Stimulated activated CD4-positive, alpha-beta T cell treated with anti-CD3 and anti-CD28 coated beads, Interleukin-15, amount 100 ng/mL, for 24 hours (primary cell): ENCODE measurements at regions not wholly inside any gene's neighbourhood (a gene's known extent, or its start where the extent isn't known, plus 50 kb on each side); places are given as distances from the start of the nearest gene placed in this dataset.

Source experiments
- DNase-seq: peaks from one replicate; pipeline ENCODE4 v3.0.0-alpha.2; 2020

GRCh38 chr11:128326791-128327190 is 260.6 kb downstream of the ETS1 start:
- no peak for DNase-seq

GRCh38 chr11:128324531-128325141 is 262.7 kb downstream of the ETS1 start:
- DNase-seq, result peak; percentile 82

DNA sequence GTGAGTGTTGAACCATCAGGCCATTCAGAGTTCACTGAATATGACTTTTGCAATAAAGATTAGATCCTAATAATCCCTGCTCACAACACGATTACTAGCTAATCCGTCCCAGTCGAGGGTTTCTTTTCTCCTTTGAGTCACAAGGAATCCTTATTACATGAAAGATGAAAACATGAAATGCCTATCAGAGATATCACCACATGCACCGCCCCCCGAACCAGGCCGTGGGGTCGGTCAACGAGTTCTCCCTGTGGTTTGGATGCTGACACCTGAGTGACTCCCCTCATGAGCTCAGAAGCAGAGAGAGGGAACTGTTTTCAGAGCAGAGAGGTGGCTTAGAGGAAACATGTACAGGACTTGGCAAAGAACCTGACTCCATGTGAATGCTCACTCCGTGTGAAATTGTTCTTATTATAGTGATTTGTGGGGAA is 263.3 kb downstream of the ETS1 start:
- peak; percentile 69 for DNase-seq

- peak; percentile 49 for DNase-seq
Measured at GRCh38 chr11:128323381-128323780, 264.0 kb downstream of the ETS1 start.

DNA sequence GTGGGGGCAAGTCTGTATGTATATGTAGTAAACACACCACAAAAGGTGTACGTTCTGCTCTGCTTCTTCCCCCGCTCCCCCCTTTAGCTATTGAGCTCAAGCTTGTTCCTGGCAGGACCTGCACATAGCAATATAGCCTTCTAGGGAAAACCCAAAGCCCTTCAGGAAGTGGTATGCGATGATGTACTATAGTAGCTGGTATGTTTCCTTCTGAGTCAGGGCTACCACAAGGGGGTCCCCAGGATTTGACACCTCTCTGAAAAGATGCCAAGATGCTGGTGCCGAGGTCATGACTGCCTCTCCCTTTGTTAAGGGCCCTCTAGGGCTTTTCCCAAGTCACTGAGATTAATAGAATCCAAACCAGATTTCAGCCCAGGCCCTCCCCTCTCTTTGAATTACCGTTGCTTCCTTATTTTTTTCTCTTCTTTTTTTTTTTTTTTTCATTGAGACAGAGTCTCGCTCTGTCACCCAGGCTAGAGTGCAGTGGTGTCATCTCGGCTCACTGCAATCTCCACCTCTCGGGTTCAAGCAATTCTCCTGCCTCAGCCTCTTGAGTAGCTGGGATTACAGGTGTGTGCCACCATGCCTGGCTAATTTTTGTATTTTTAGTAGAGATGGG is 268.4 kb downstream of the ETS1 start:
- peak; percentile 84 for DNase-seq

DNA sequence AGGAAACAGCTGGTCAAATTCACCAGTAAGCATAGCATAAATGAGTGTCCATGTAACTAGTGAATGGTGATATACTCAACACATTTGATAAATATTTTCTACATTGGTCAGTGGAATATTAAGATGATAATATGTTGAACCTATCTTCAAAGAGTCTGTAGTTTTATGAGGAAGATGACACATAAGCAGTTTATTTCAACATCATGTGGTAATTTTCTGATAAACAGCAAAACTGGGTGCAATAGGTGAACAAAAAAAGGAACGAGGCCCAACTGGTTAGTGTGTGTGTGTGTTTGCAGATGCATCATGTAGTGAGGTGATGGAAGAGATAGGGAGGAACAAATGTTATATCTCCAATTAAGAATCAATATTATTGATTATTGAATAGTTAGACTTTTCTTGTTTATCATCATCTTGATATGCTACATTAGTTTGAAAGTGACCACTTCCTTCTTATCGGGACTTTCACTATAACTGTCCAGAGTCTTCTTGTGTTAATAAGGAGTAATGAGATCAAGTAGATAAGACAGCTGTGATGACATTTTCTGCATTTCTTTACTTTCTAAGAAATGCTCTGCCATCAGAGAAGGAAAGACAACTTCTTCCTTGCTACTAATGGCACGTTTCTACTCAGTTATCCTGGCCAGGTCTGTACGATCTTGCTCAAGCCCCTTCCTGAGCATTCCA is 270.7 kb downstream of the ETS1 start:
- no peak for DNase-seq

DNA sequence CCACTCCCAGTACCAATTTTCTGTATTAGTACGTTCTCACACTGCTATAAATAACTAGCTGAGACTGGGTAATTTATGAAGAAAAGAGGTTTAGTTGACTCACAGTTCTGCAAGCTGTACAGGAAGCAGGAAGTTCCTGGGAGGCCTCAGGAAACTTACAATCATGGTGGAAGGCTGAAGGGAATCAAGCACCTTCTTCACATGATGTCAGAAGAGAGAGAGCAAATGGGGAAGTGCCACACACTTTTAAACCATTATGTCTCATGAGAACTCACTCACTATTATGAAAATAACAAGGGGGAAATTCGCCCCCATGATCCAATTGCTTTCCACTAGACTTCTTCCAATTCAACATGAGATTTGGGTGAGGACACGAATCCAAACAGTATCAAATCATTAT is 271.4 kb downstream of the ETS1 start:
- DNase-seq, result no peak

GRCh38 chr11:128313931-128314330 is 273.4 kb downstream of the ETS1 start:
- no peak for DNase-seq

GRCh38 chr11:128311742-128312719 is 275.3 kb downstream of the ETS1 start:
- DNase-seq, result no peak

- DNase-seq, result no peak
Measured at GRCh38 chr11:128310676-128311445, 276.5 kb downstream of the ETS1 start.

- DNase-seq, result no peak
Measured at GRCh38 chr11:128310005-128310404, 277.4 kb downstream of the ETS1 start.

DNA sequence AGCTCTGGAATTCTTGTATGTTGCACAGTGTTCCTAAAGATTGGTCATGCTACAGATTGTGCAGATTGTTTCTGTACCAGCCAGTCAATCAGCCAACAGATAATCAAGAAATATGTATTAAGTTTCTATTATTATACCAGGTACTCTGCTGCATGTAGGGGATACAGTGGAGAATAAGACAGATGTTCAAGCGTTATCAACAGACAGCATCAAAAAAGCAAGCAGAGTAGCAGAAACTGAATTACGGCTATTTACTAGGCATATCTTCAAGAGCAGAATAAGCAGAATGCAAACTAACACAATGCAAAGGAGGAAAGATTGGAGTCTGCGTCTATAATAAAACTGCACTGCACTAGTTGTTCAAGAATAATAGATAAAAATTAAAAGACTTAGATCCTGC is 278.6 kb downstream of the ETS1 start:
- no peak for DNase-seq

DNA sequence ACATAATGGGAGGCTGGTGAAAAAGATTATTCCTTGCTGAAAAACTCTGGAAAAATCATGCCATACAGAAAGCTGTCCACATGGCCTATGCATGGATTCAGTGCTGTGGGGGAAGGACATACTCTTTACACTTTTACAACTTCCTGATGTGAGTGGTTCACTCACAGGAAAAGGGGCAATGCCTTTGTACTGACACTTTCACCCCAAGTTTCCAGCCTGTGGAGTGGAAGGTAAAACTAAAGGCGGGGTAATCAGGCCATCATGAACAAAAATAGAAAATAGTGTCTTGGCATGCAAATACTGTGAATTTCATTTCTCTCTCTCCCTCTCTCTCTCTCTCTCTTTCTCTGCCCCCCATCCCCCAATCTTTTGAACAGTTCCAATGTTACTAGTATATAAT is 281.8 kb downstream of the ETS1 start:
- DNase-seq, result no peak

GRCh38 chr11:128304666-128305485 is 282.5 kb downstream of the ETS1 start:
- no peak for DNase-seq

GRCh38 chr11:128304116-128304515 is 283.2 kb downstream of the ETS1 start:
- DNase-seq, result no peak

DNA sequence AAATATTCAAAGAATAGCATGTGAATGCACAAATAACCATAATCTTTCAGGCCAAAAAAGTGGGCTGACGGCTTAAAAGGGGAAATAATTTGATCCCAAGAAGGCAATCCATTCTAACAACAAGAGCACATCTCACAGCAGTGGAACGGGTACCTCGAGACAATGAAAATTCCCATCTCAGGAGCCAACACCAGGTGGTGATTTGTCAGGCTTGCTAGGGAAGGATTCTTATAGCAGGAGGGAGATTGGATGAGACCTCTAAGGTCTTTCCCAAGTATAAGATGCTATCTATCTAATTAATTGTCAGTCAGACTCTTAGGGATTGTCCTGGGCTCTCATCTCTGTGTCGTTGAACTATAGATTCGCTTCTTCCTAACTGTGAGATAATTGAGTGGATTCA is 284.0 kb downstream of the ETS1 start:
- no peak for DNase-seq

DNA sequence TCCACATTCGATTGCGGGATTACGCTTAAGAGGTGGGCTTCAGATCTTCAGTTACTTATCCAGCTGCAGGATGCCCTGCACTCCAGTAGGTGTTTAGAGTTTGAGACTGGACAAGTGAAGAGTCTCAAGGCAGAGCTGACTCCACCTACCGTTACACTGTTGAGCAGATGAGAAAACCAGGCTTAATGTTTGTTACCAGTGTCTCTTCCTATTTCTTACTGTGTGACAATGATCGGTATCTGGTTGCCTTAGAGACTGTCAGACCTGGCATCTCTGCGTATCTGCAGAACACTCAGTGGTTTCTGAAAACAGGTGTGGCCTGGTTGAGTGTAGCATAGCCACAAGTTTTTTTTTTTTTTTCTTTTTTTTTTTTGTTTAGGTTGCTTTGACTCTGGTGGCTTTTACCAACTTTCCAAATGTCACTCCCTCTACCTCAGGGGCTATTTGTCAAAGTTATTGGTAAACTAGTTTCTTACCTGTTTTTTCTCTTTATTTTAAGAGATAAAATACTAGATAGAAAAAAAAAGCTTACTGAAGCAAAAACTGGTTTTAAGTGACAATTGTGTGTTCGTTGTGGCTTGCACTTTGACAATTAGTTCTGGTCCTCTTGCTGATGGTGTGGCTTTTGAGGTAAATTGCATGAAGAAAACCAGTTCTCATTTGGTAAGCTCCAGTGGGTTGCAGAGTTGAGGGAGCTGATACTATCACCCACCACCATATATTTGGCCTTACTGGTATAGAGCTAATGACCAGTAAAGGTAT is 284.8 kb downstream of the ETS1 start:
- DNase-seq, result peak; percentile 66

- no peak for DNase-seq
Measured at GRCh38 chr11:128301756-128302155, 285.6 kb downstream of the ETS1 start.

DNA sequence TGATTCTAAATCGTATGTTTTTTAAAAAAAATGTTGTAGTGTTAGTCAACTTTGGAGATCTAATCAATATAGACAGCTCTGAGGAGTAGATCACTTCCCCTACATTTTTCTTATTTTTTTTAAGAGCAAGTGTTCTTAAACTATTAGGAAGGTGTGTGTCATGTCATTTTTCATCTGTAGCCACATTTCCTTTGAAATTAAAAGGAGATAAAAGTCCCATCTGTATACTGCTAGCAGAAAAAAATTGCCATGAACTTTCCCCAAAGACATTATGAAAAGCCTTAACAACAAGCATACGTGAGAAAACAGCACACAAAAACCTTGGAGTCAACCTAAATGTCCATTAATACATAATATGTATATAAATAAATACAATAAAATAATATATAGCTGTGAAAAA is 286.6 kb downstream of the ETS1 start:
- DNase-seq, result no peak

DNA sequence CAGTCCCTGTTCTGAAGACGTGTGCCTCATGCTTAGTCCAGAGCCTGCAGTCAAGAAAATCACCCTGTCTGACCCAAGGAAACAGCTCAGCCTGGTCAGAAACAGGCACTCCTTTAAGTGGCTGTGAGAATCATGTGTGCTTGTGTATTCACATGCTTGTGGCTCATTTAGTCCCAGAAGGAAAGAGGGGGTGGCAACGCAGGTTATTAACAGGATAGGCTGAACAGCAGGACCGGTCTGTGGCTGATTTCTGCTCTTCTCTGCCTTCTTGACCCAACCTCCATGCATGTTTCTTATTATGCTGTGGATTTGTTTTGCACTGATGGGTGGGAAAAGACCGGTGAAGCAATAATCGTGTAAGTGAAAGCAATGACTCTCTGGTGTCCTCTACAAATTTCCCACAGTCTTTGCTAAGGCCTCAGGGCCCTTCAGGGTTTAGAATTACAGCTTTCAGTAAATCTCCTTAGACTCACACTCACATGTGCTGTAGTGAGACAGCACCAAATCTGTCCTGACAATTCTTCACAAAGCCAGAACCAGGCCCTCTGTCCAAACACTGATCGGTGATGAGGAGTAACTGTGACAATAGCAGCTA is 288.1 kb downstream of the ETS1 start:
- no peak for DNase-seq
